ENCODE measurements at regions not wholly inside any gene's neighbourhood (a gene's known extent, or its start where the extent isn't known, plus 50 kb on each side); places are given as distances from the start of the nearest gene placed in this dataset.

- no peak for TF ChIP-seq NANOG (IDR thresholded peaks at IDR 0.05; ENCODE audit: borderline replicate concordance)
- TF ChIP-seq CTCF (conservative IDR thresholded peaks at IDR 0.05; ENCODE audit: low read depth in 2 of 2) = no peak
- TF ChIP-seq EZH2 (IDR thresholded peaks at IDR 0.05; ENCODE audit: low read depth, unreplicated experiment) = no peak
- TF ChIP-seq POLR2AphosphoS5 (IDR thresholded peaks at IDR 0.05; ENCODE audit: low read depth) = no peak
- TF ChIP-seq JUNB (IDR thresholded peaks at IDR 0.05; ENCODE audit: unreplicated experiment) = no peak
- no peak for TF ChIP-seq STAT1 (IDR thresholded peaks at IDR 0.05; ENCODE audit: unreplicated experiment)
- TF ChIP-seq EZH2phosphoT487 (IDR thresholded peaks at IDR 0.05; ENCODE audit: unreplicated experiment) = no peak
- no peak for TF ChIP-seq ETS1 (IDR thresholded peaks at IDR 0.05)
- no peak for TF ChIP-seq REST (IDR thresholded peaks at IDR 0.05; ENCODE audit: unreplicated experiment)
- no peak for TF ChIP-seq ZNF331 (CRISPR knock-in tag; IDR thresholded peaks at IDR 0.05; ENCODE audit: low read depth)
- no peak for TF ChIP-seq CREB1 (CRISPR knock-in tag; IDR thresholded peaks at IDR 0.05; ENCODE audit: low read depth)
- no peak for TF ChIP-seq ZNF114 (CRISPR knock-in tag; IDR thresholded peaks at IDR 0.05)
- TF ChIP-seq ZNF462 (CRISPR knock-in tag; IDR thresholded peaks at IDR 0.05) = no peak
Observed at GRCh38 chr1:208551633-208552320, 307.6 kb upstream of the PLXNA2 start.

All from GM23338 (cell line).